OCI-LY3 (cell line): ENCODE measurements at regions not wholly inside any gene's neighbourhood (a gene's known extent, or its start where the extent isn't known, plus 50 kb on each side); places are given as distances from the start of the nearest gene placed in this dataset.

ENCODE experiments used
- CTCF ChIP-seq: fragments of 200-600, 300-600 bp; sonication (generic); IDR thresholded peaks from 2 replicates; pipeline ENCODE4 v1.5.1; 2014; ENCODE audit warnings: antibody characterized with exemption, low read length, low read depth
- EZH2phosphoT487 ChIP-seq: fragments of 200-600 bp; shearing (Covaris generic); IDR thresholded peaks from 2 replicates; pipeline ENCODE4 v1.6.1; 2018; ENCODE audit warnings: antibody characterized with exemption, mixed run types, low read depth

- TF ChIP-seq CTCF (no peak), EZH2phosphoT487 (no peak)
These were observed 259.5 kb downstream of the COL4A1 start for GRCh38 chr13:110047496-110047895.
